PC-9 (cell line): ENCODE measurements at regions not wholly inside any gene's neighbourhood (a gene's known extent, or its start where the extent isn't known, plus 50 kb on each side); places are given as distances from the start of the nearest gene placed in this dataset.
A peak's percentile ranks its signal among the peaks of the same experiment; 100 is the strongest.

Experiments
- BruUV-seq: library from RNA; stranded (reverse); fragments of 400-500 nt; replicated peaks from 2 replicates; lab custom pipeline; 2021; lab: Mats Ljungman, UMichigan
- CTCF ChIA-PET: fragments of 300-600 bp; sonication (Branson Sonifier 250); formaldehyde crosslinking; loops from one replicate; lab custom pipeline; 2022; ENCODE audit warnings: antibody characterized with exemption; lab: Charles Lee
- POLR2A ChIA-PET: fragments of 300-600 bp; sonication (Branson Sonifier 250); formaldehyde crosslinking; loops from one replicate; lab custom pipeline; 2022; ENCODE audit warnings: antibody characterized with exemption; ENCODE audit not compliant: unreplicated experiment; lab: Charles Lee
- DNase-seq, 2 experiments: peaks; one replicate each; pipeline versions ENCODE4 v3.0.0 to v3.0.0-alpha.2; 2015 to 2022; ENCODE audit warnings: mixed read lengths in 1 of 2
- H2AFZ ChIP-seq: fragments of 200-600 bp; sonication (generic); 2 replicates; pipeline ENCODE4 v1.8.1; 2017; ENCODE audit warnings: antibody characterized with exemption
- H3F3A ChIP-seq: fragments of 200-600 bp; sonication (generic); 2 replicates; pipeline ENCODE4 v1.8.1; 2017; ENCODE audit warnings: antibody characterized with exemption, mild to moderate bottlenecking, low read depth; ENCODE audit not compliant: insufficient read depth
- H3K27ac ChIP-seq: fragments of 200-600 bp; sonication (generic); 2 replicates; pipeline ENCODE4 v1.6.1; 2016; ENCODE audit warnings: mixed run types
- H3K27me3 ChIP-seq: fragments of 200-600 bp; sonication (generic); 2 replicates; pipeline ENCODE4 v1.6.1; 2016; ENCODE audit warnings: low read depth, mixed run types; ENCODE audit not compliant: insufficient read depth
- H3K36me3 ChIP-seq: fragments of 200-600 bp; sonication (generic); 2 replicates; pipeline ENCODE4 v1.6.1; 2016; ENCODE audit warnings: low read depth, mixed run types
- H3K4me1 ChIP-seq: fragments of 200-600 bp; sonication (generic); replicated peaks from 2 replicates; pipeline ENCODE4 v1.6.1; 2016; ENCODE audit warnings: mixed run types; ENCODE audit not compliant: insufficient read depth
- H3K4me2 ChIP-seq: fragments of 200-600 bp; sonication (generic); 2 replicates; pipeline ENCODE4 v1.6.1; 2017; ENCODE audit warnings: mixed run types
- H3K4me3 ChIP-seq: fragments of 200-600 bp; sonication (generic); 2 replicates; pipeline ENCODE4 v1.6.1; 2016; ENCODE audit warnings: mixed run types
- H3K79me2 ChIP-seq: fragments of 200-600 bp; sonication (generic); 2 replicates; pipeline ENCODE4 v1.6.1; 2017; ENCODE audit warnings: low read depth, mixed run types
- H3K9me2 ChIP-seq: fragments of 200-600 bp; sonication (generic); 2 replicates; pipeline ENCODE4 v1.8.1; 2017; ENCODE audit warnings: mild to moderate bottlenecking; ENCODE audit not compliant: insufficient read depth
- H3K9me3 ChIP-seq: fragments of 200-600 bp; sonication (generic); 2 replicates; pipeline ENCODE4 v1.8.1; 2016; ENCODE audit warnings: low read depth; ENCODE audit not compliant: insufficient read depth
- H4K20me1 ChIP-seq: fragments of 200-600 bp; sonication (generic); 2 replicates; pipeline ENCODE4 v1.8.1; 2017; ENCODE audit not compliant: insufficient read depth
- EZH2 ChIP-seq: fragments of 200-600 bp; sonication (generic); IDR thresholded peaks from 2 replicates; pipeline ENCODE4 v1.8.0; 2017; ENCODE audit warnings: antibody characterized with exemption, low read depth
- intact Hi-C: fragments of 100-400 bp; cut with micrococcal nuclease; formaldehyde crosslinking; loops from one replicate; pipeline ENCODE4 v1.10.0; 2022; ENCODE audit not compliant: unreplicated experiment
- TF ChIP-seq, protein P1 (sequence below): fragments of 200-600 bp; sonication (generic); conservative IDR thresholded peaks from 2 replicates; pipeline ENCODE4 v1.6.1; 2017; ENCODE audit warnings: mixed run types, antibody characterized with exemption, mild to moderate bottlenecking, moderate library complexity

DNA sequence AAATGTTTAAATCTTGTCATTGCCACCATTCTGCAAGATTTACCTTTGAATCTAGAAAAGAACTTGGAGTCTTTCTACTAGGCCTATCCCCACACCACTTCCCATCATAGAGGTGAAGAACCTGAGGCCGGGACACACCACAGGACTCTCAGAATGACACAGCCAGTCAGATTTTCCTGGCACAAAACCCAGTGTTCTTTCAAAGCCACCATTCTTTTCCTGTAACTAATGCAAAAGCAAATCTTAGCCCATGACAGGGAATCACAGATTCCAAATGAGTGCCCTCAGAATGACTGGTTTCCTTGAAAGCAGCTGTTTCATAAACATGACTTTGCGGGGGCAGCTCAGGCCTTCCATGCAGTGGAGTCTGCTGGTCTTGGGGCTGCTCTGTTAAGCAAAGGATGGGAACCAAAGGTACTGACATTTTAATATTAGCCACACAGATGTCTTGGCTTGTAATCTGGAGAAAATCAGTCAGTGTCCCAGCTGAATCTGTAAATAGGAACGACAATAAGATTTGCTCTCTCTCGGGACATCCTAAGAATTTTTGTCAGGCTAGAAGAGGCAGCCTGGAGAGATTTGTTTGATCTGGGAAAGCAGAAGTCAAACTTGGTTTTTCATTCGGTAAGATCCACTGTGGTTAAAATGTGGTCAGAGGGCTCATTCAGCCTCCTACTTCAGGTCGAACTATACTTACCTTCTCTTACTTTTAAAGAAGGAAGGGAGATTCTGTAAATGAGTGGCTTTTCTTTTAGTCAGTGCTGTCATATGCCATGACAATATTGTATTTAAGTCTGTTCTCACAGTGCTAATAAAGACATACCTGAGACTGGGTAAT lies 115.1 kb downstream of the PALM2AKAP2 start:
- no peak overlapping the region for H3K27ac ChIP-seq
- no peaks in the 10 kb centered on the region for H3K79me2 ChIP-seq
- no peaks in the 10 kb centered on the region for H3K9me3 ChIP-seq
- no peaks in the 10 kb centered on the region for H4K20me1 ChIP-seq
- no peaks in the 10 kb centered on the region for H3K27me3 ChIP-seq
- H2AFZ ChIP-seq = no peak overlapping the region
- H3K4me2 ChIP-seq = no peak overlapping the region
- intact Hi-C loops = no loop called here
- no peaks in the 10 kb centered on the region for H3K9me2 ChIP-seq
- no peak overlapping the region for H3K4me3 ChIP-seq
- no TSS peak for BruUV-seq
- no peaks in the 10 kb centered on the region for H3K36me3 ChIP-seq
- H3K4me1 ChIP-seq = no peaks in the 10 kb centered on the region
- no peak for DNase-seq
- no peak for TF ChIP-seq EZH2
- TF ChIP-seq, protein P1, sequence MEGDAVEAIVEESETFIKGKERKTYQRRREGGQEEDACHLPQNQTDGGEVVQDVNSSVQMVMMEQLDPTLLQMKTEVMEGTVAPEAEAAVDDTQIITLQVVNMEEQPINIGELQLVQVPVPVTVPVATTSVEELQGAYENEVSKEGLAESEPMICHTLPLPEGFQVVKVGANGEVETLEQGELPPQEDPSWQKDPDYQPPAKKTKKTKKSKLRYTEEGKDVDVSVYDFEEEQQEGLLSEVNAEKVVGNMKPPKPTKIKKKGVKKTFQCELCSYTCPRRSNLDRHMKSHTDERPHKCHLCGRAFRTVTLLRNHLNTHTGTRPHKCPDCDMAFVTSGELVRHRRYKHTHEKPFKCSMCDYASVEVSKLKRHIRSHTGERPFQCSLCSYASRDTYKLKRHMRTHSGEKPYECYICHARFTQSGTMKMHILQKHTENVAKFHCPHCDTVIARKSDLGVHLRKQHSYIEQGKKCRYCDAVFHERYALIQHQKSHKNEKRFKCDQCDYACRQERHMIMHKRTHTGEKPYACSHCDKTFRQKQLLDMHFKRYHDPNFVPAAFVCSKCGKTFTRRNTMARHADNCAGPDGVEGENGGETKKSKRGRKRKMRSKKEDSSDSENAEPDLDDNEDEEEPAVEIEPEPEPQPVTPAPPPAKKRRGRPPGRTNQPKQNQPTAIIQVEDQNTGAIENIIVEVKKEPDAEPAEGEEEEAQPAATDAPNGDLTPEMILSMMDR = no peak
- CTCF ChIA-PET = no interaction called here
- H3F3A ChIP-seq = no peaks in the 10 kb centered on the region
- POLR2A ChIA-PET = no interaction called here

DNA sequence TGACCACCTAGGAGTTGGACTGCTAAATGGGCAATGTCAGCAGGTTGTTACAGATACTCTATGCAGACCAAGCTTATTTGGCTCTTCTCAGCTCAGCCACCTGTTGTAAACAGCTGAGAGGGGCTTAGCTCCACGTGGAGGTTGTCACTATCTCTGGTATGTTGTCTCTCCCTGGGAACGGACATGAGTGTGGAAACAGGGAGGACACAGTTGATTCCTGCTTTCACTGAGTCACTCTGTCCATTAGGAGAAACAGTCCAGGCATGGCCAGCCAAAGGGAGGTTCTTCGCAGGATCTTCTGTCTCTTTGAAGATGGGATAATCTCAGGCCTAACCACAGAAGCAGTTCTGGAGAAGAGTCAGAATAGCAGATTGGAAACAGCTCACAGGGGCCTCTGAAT lies 121.2 kb downstream of the PALM2AKAP2 start:
- no TSS peak for BruUV-seq
- ChIA-PET CTCF (no interaction called here), POLR2A (no interaction called here)
- Histone ChIP-seq H3K4me1 (0 out of 2 replicates have a peak, but pooled peaks cover 3% of the 10 kb centered on the region), H3K27ac (no peak overlapping the region), H4K20me1 (no peaks in the 10 kb centered on the region), H3F3A (no peaks in the 10 kb centered on the region; the same call in 1 of the 2 replicates), H3K36me3 (no peaks in the 10 kb centered on the region), H3K9me3 (no peaks in the 10 kb centered on the region), H3K4me3 (no peak overlapping the region), H2AFZ (no peak overlapping the region), H3K9me2 (no peaks in the 10 kb centered on the region), H3K27me3 (no peaks in the 10 kb centered on the region), H3K4me2 (no peak overlapping the region), H3K79me2 (no peaks in the 10 kb centered on the region)
- DNase-seq = no peak
- intact Hi-C loops = no loop called here
- TF ChIP-seq, protein P1 = no peak
- TF ChIP-seq EZH2 = no peak

DNA sequence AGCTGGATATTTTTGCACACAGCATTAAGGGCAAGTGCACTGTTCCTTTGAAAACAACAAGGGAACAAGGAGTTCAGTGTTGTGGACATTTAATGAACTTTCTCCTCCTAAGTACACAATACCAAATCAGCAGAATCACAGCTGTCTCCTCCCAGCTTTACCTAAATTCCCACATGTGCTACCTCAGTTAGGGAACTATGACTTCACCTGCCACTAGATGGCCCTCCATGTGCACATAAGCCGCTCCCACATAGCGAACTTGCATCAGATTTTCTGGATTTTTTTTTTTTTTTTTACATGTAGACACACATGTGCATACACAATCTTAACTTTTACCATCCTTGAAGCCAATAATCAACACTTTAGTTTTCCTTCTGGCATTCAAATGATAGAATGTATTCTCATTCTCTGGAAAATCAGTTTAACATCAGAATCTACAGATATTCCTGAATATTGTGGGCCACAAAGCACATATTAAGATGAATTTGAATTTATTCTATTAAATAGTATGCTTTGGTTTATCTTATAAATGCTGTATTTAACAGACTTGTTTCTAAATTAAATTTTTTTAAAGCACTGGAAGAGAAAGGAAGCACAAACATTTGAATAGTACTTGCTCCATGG lies 123.6 kb downstream of the PALM2AKAP2 start:
- H3K79me2 ChIP-seq = no peaks in the 10 kb centered on the region
- TF ChIP-seq, protein P1 = peak; percentile 91
- TF ChIP-seq EZH2 = no peak
- no peak overlapping the region for H2AFZ ChIP-seq
- H4K20me1 ChIP-seq = no peaks in the 10 kb centered on the region
- no TSS peak for BruUV-seq
- no peaks in the 10 kb centered on the region for H3K27me3 ChIP-seq
- no peaks in the 10 kb centered on the region for H3K36me3 ChIP-seq
- peak; percentile 68 to 70 for DNase-seq
- H3K4me3 ChIP-seq = no peak overlapping the region
- H3K27ac ChIP-seq = no peak overlapping the region
- H3K9me3 ChIP-seq = no peaks in the 10 kb centered on the region
- intact Hi-C loops = loop anchor here (1.0 to 2.0 kb wide), 6 partner anchors 155 to 720 kb away; no protein-coding TSS in a partner anchor
- no peaks in the 10 kb centered on the region for H3K9me2 ChIP-seq
- 0 out of 2 replicates have a peak, but pooled peaks cover 3% of the 10 kb centered on the region for H3K4me1 ChIP-seq
- CTCF ChIA-PET = interaction anchor here (0.5 to 1.2 kb wide), 18 partner anchors 9 to 489 kb away, joined by 3 to 7 read pairs (median 4); no protein-coding TSS in a partner anchor
- H3K4me2 ChIP-seq = no peak overlapping the region
- POLR2A ChIA-PET = no interaction called here
- no peaks in the 10 kb centered on the region; the same call in 1 of the 2 replicates for H3F3A ChIP-seq
